Erythroblast (primary cell): ENCODE measurements at regions not wholly inside any gene's neighbourhood (a gene's known extent, or its start where the extent isn't known, plus 50 kb on each side); places are given as distances from the start of the nearest gene placed in this dataset.

Experiments used
- DNase-seq, 2 experiments: peaks; one replicate each; lab custom pipeline; 2025; lab: John Stamatoyannopoulos, UW
- GATA1 ChIP-seq: IDR thresholded peaks from 2 replicates; pipeline ENCODE4 v1.6.1; 2011; ENCODE audit warnings: low read depth, mild to moderate bottlenecking, control low read depth, low read length, moderate library complexity
- POLR2A ChIP-seq: IDR thresholded peaks from 2 replicates; pipeline ENCODE4 v1.6.1; 2011; ENCODE audit warnings: mild to moderate bottlenecking, low read length

DNA sequence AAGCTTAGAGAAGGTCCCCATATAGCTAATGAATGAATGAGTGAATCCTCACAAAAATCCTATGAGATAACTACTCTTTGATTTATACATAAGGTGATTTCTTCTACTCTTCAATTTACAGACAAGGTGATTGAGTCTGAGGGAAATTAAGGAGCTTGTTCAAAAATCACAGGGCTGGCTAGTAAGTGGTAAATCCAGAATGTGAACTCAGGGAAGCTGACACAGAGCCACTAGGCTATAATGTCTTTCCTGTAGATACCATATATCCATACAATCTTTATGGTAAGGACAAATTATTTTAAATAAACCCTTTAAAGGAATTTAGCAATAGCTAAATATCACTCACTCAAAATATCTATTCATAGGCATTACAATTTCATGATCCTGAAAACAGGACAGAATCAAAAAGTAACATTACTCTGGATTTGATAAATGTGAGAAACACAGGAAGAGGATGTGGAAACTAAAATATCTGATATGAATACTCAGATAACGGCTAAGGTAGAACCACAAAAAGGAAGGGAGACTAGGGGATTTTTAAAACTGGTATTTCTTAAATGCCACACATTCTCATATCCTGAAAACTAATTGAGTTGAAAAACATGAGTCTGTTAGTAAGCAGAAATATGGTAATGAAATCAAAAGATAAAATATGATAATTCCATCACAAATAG, 108.2 kb downstream of the NBPF12 start:
- TF ChIP-seq POLR2A, result no peak
- TF ChIP-seq GATA1, result no peak
- DNase-seq, result no peak
